Activated naive CD4-positive, alpha-beta T cell treated with anti-CD3 and anti-CD28 coated beads, Interleukin-2, amount 50 U/mL, for 72 hours (primary cell): ENCODE measurements at regions not wholly inside any gene's neighbourhood (a gene's known extent, or its start where the extent isn't known, plus 50 kb on each side); places are given as distances from the start of the nearest gene placed in this dataset.

Experiments
- ATAC-seq, 2 donors: fragments of 150-1000 bp; cut with Tn5 transposase; 2 replicates each; pipeline ENCODE4 v1.10.0; 2021; ENCODE audit warnings: mild to moderate bottlenecking in 2 of 2, moderate library complexity in 2 of 2
- DNase-seq, 2 donors: peaks; one replicate each; pipeline ENCODE4 v3.0.0; 2021 to 2022; ENCODE audit warnings: low spot score in 2 of 2
- H3K27ac Mint-ChIP-seq, 2 donors: one replicate each; pipeline ENCODE4 v1.8.0; 2022; ENCODE audit warnings: mild to moderate bottlenecking in 2 of 2, mixed read lengths in 2 of 2
- H3K36me3 Mint-ChIP-seq, 2 donors: one replicate each; pipeline ENCODE4 v1.8.0; 2022; ENCODE audit warnings: mixed read lengths in 2 of 2
- H3K9me3 Mint-ChIP-seq, 2 donors: one replicate each; pipeline ENCODE4 v1.8.0; 2022; ENCODE audit warnings: mixed read lengths in 2 of 2

DNA sequence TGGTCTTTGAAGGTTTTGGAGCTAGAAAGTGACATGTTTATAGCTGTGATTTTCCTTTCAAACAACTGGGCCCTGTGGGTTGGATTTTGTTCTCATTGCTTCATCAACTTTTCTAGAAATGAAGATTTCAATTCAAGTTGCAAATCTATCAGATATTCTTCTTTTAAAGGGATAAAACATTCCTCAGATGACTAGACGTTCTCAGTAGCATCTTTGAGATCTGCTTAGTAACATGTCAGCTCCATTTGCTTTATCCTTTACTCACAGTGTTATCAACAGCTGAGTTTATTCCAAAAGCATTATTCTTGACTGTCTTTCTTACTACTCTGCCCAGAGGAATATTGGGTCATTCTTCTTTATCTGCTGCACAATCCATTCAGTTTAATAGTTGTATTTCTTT lies 108.2 kb upstream of the GIMD1 start:
- peaks cover 0 to 6% of the 10 kb centered on the region in 2 donors for H3K36me3 Mint-ChIP-seq
- DNase-seq (no peak), ATAC-seq (no peak)
- H3K9me3 Mint-ChIP-seq, result peaks cover 0 to 5% of the 10 kb centered on the region in 2 donors
- no peak overlapping the region for H3K27ac Mint-ChIP-seq

DNA sequence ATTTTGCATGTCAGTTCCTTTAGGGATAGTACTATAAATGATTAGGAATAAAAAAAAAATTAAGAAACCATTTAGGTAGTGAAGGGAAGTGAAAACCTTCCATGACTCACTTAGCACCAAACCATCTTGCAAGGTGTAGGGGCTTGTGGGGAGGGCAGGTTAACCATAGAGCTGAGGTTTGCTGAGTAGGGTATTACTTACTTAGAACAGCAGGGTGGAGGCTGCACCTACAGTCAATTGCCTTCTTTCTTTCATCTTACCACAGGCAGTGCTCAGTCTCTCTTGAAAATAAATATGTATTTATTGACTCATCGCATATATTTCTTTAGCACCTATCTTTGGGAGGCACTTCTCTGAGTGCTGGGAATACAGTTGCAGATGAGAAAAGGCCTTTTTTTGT lies 104.9 kb upstream of the GIMD1 start:
- H3K36me3 Mint-ChIP-seq, result peaks cover 0 to 6% of the 10 kb centered on the region in 2 donors
- no peak for DNase-seq
- no peak overlapping the region for H3K27ac Mint-ChIP-seq
- H3K9me3 Mint-ChIP-seq, result peaks cover 4 to 13% of the 10 kb centered on the region in 2 donors
- peak in 1 of 2 donors; percentile 60 for ATAC-seq

- H3K27ac Mint-ChIP-seq, result no peak overlapping the region
- H3K9me3 Mint-ChIP-seq, result peaks cover 4 to 13% of the 10 kb centered on the region in 2 donors
- peaks cover 0 to 6% of the 10 kb centered on the region in 2 donors for H3K36me3 Mint-ChIP-seq
- DNase-seq, result no peak
- no peak for ATAC-seq
These were observed 102.6 kb upstream of the GIMD1 start for GRCh38 chr4:106471151-106471550.

- no peak for DNase-seq
- Mint-ChIP-seq H3K9me3 (peaks cover 0 to under 1% of the 10 kb centered on the region in 2 donors), H3K36me3 (no peaks in the 10 kb centered on the region), H3K27ac (no peak overlapping the region)
- ATAC-seq, result no peak
These were observed 95.0 kb upstream of the GIMD1 start for GRCh38 chr4:106463622-106464021.

- H3K36me3 Mint-ChIP-seq, result no peaks in the 10 kb centered on the region
- H3K9me3 Mint-ChIP-seq, result no peaks in the 10 kb centered on the region
- DNase-seq (no peak), ATAC-seq (no peak)
- no peak overlapping the region for H3K27ac Mint-ChIP-seq
These were observed 86.0 kb upstream of the GIMD1 start for GRCh38 chr4:106454581-106454980.

DNA sequence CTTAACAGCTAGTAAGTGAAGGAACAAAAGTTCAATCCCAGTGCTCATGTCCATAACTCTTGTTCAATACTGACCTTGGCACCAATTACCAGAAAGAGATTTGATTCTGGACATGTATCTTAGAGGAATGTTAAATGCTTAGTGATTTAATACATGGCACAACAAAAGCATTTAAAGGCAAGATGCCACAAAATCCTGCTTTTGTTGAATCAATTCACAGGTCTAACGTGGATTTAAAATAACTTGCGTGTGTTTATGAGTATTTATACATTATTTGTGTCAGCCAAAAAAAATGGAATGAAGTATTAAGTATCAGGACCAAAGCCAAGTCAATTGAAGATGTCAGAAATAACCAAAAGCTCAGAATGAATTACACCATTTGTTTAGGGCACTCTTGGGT lies 85.4 kb upstream of the GIMD1 start:
- Mint-ChIP-seq H3K36me3 (no peaks in the 10 kb centered on the region), H3K9me3 (no peaks in the 10 kb centered on the region), H3K27ac (no peak overlapping the region)
- DNase-seq (no peak), ATAC-seq (no peak)

- no peak overlapping the region for H3K27ac Mint-ChIP-seq
- no peak for ATAC-seq
- peaks cover 0 to 8% of the 10 kb centered on the region in 2 donors for H3K36me3 Mint-ChIP-seq
- no peak for DNase-seq
- no peaks in the 10 kb centered on the region for H3K9me3 Mint-ChIP-seq
These were observed 82.5 kb upstream of the GIMD1 start for GRCh38 chr4:106451091-106451490.

DNA sequence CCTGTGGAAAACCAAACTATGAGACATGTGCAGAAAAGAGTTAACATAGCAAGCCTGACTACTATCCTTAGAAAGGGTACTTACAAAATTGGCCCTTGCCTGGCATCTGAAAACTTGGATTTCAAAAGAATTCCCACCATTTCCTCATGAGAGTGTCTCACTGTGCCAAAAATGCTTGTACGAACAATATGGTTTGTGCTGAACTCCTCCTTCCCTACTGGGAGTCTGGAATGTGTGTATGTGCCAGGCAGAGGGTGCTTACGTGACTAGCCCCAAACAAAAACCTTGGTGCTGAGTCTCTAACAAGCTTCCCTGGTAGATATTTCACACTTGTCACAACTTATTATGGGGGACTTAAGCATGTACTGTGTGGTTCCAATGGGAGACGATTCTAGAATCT lies 81.7 kb upstream of the GIMD1 start:
- H3K9me3 Mint-ChIP-seq, result no peaks in the 10 kb centered on the region

DNA sequence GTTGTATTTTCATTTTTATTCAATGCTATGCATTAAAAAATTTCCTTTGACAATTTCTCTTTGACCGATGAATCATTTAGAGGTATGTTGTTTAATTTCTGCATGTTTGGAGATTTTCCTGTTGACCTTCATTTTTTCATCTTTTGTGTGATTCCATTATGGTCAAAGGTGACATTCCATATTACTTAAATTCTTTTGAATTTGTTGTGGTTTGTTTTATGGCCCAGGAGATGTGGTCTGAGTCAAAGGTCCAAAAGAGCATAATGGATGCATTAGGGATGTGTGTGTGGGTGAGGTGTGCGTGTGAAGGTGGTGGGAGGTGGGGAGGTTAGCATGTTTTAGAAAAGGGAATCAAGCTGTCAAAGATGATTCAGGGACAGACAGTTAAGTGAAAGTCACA lies 76.0 kb upstream of the GIMD1 start:
- peaks cover 0 to 3% of the 10 kb centered on the region in 2 donors for H3K9me3 Mint-ChIP-seq
- peaks cover 0 to 8% of the 10 kb centered on the region in 2 donors for H3K36me3 Mint-ChIP-seq
- ATAC-seq, result no peak
- no peak for DNase-seq
- no peak overlapping the region for H3K27ac Mint-ChIP-seq

More for the DNA sequence above, 81.7 kb upstream of the GIMD1 start:
- no peak overlapping the region for H3K27ac Mint-ChIP-seq
- ATAC-seq (no peak), DNase-seq (no peak)
- peaks cover 0 to 8% of the 10 kb centered on the region in 2 donors for H3K36me3 Mint-ChIP-seq

DNA sequence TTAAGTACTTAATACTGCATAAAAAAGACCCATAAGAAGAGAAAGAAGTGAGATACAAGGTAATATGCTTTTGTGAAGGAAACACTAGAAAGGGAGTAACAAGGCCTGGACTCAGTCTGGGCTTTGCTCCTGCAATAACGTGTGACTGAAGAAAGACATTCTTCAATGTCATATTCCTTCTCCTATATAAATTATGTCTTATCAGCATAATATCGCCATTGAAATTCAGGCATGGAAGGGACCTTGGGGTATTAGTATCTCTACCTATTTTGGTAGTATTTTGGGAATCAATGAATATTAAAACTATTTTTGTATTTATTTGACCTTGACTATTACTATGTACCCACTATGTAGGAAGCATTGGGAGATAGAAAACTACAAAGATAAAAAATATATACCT lies 62.2 kb upstream of the GIMD1 start:
- no peak for DNase-seq
- no peak for ATAC-seq
- no peak overlapping the region for H3K27ac Mint-ChIP-seq
- H3K9me3 Mint-ChIP-seq, result peaks cover 0 to 4% of the 10 kb centered on the region in 2 donors
- H3K36me3 Mint-ChIP-seq, result no peaks in the 10 kb centered on the region

GRCh38 chr4:106429885-106430284 lies 61.3 kb upstream of the GIMD1 start:
- H3K27ac Mint-ChIP-seq, result no peak overlapping the region
- DNase-seq, result no peak
- H3K36me3 Mint-ChIP-seq, result no peaks in the 10 kb centered on the region
- no peak for ATAC-seq
- H3K9me3 Mint-ChIP-seq, result peaks cover 0 to 4% of the 10 kb centered on the region in 2 donors

DNA sequence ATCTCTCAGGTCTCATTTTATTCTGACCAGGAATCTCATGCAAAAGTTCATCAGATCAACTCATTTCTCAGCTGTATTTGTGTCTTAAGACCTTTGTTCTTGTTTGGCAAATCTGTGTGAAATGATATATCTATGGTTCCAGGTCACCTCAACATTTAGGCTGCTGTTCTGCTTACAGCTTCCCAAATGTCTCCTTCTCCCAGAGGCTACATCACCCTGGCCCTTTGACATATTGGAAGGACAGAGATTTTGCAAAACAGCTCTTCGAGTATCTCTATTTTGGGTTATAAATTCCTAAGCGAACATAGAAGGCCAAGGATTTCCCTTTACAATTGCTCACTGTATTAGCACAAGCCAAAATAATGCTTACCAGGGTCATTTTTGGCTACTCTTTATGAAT lies 57.5 kb upstream of the GIMD1 start:
- ATAC-seq, result no peak
- Mint-ChIP-seq H3K36me3 (no peaks in the 10 kb centered on the region), H3K27ac (no peak overlapping the region), H3K9me3 (no peaks in the 10 kb centered on the region)
- no peak for DNase-seq

GRCh38 chr4:106425576-106425975 lies 57.0 kb upstream of the GIMD1 start:
- no peaks in the 10 kb centered on the region for H3K9me3 Mint-ChIP-seq
- ATAC-seq, result no peak
- H3K36me3 Mint-ChIP-seq, result no peaks in the 10 kb centered on the region
- H3K27ac Mint-ChIP-seq, result no peak overlapping the region
- no peak for DNase-seq

DNA sequence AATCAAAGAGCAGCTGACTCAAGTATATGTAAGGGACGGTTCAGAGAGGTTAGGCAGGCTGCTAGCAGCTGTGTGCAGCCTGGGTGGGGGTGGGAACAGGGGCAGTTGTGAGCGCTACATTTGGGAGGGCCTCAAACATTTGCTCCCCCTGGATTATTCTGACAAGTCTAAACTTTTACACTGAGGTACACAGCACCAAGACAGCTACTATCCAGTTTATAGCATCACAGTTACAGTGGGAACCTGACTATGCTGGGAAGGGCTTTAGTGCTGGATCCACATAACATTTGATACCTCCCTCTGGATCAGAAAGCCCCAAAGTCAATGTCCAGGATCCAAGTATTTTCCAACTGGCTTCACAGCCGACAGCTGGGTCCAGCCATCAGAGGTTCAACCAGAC lies 55.8 kb upstream of the GIMD1 start:
- H3K9me3 Mint-ChIP-seq, result no peaks in the 10 kb centered on the region
- no peak for ATAC-seq
- no peaks in the 10 kb centered on the region for H3K36me3 Mint-ChIP-seq
- H3K27ac Mint-ChIP-seq, result no peak overlapping the region
- no peak for DNase-seq

DNA sequence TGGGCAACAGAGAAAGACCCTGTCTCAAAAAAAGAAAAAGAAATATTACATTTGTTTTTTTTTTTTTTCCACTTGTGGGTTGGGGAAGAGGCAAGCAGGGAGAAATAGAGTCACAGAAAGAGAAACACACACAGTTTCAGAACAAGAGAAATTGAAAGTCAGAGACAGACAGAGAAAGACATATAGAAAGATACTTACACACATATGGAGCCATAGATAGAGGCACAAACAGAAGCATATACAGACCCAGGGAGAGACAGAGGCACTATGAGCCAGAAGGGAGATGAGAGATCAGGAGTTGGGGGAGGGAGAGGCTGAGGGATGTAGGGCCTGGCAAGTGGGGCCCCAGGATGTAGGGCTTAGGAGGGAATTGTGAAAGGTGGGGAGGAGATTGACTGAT lies 55.2 kb upstream of the GIMD1 start:
- H3K27ac Mint-ChIP-seq, result no peak overlapping the region
- ATAC-seq (no peak), DNase-seq (no peak)
- no peaks in the 10 kb centered on the region for H3K9me3 Mint-ChIP-seq
- no peaks in the 10 kb centered on the region for H3K36me3 Mint-ChIP-seq

DNA sequence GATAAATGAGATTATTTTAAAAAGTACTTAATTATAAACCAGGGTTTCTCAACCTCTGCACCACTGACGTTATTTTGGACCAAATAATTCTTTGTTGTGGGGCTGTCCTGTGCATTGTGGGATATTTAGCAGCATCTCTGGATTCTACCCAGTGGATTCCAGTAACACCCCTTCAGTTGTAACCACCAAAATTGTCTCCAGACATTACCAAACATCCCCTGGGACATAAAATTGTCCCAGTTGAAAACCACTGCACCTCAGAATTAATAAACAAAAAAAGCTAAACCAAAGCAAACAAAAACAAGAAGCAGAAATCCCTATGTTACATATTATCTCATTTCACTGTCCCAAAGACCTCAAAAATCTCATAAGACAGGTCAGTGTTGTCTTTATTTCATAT lies 54.2 kb upstream of the GIMD1 start:
- no peaks in the 10 kb centered on the region for H3K36me3 Mint-ChIP-seq

GRCh38 chr4:106421441-106422296 lies 53.1 kb upstream of the GIMD1 start:
- ATAC-seq (no peak), DNase-seq (no peak)
- H3K36me3 Mint-ChIP-seq, result no peaks in the 10 kb centered on the region
- H3K9me3 Mint-ChIP-seq, result no peaks in the 10 kb centered on the region
- peak overlapping the region in 1 of 2 donors; percentile 63 for H3K27ac Mint-ChIP-seq

More for the DNA sequence above, 54.2 kb upstream of the GIMD1 start:
- Mint-ChIP-seq H3K27ac (no peak overlapping the region), H3K9me3 (no peaks in the 10 kb centered on the region)
- ATAC-seq, result no peak
- no peak for DNase-seq

DNA sequence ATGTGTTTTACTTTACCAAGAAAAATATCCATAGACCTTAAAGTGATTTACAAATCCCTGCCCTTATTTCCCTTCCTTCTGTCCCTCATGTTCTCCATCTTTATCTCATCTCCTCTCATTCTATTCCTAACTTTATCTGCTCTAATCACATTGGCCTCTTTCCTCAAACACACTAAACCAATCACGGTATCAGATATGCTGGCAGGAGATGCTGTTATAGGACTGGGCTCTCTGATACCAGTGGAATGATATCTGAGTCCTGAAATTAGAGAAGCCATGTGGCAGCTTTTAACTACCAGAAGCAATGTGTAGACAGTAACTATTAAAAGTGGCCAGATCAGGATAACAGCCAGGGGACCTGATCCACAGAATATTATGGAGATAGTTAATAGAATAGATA lies 49.9 kb upstream of the GIMD1 start:
- Mint-ChIP-seq H3K36me3 (no peaks in the 10 kb centered on the region), H3K27ac (no peak overlapping the region)

More for the DNA sequence above, 49.9 kb upstream of the GIMD1 start:
- no peak for DNase-seq
- ATAC-seq, result no peak
- no peaks in the 10 kb centered on the region for H3K9me3 Mint-ChIP-seq
